Adrenal gland (tissue), 9 donors: ENCODE measurements at regions not wholly inside any gene's neighbourhood (a gene's known extent, or its start where the extent isn't known, plus 50 kb on each side); places are given as distances from the start of the nearest gene placed in this dataset.
"Not testable (repeated sequence)": the region's sequence is repeated elsewhere in the genome, so short reads cannot be mapped to it uniquely, and the experiment has no call there.

ENCODE experiments used
- DNase-seq, 7 donors: peaks; one replicate each; pipeline ENCODE4 v3.0.0-alpha.2; 2019 to 2020
- H3K27ac ChIP-seq, 5 donors: fragments of 200-600 bp; sonication (generic) in 4 of 5; 1 replicate in 3 of 5; 2 replicates in 2 of 5; pipeline versions ENCODE4 v1.5.1 to v1.8.0; 2016 to 2020; ENCODE audit warnings: mild to moderate bottlenecking in 1 of 5
- H3K27me3 ChIP-seq: fragments of 200-600 bp; 2 replicates; pipeline ENCODE4 v1.8.0; 2021
- H3K36me3 ChIP-seq, 2 donors: fragments of 200-600 bp; replicated peaks in 1 of 2; 1 replicate in 1 of 2; 2 replicates in 1 of 2; pipeline versions ENCODE4 v1.5.1 to v1.8.0; 2018 to 2022
- H3K4me1 ChIP-seq, 2 donors: fragments of 200-600 bp; replicated peaks in 1 of 2; 1 replicate in 1 of 2; 2 replicates in 1 of 2; pipeline versions ENCODE4 v1.5.1 to v1.8.0; 2018 to 2021
- H3K4me3 ChIP-seq, 4 donors: fragments of 200-600 bp; sonication (generic) in 3 of 4; one replicate each; pipeline ENCODE4 v1.5.1; 2016 to 2018
- H3K9me3 ChIP-seq, 3 donors: fragments of 200-600 bp; sonication (generic) in 1 of 3; replicated peaks in 1 of 3; 1 replicate in 2 of 3; 2 replicates in 1 of 3; pipeline versions ENCODE4 v1.5.1 to v1.8.0; 2016 to 2021
- WGBS, 4 donors: extraction: QIAGEN DNeasy Blood & Tissue Kit in 2 of 4; methylation state at CpG; one replicate each; pipeline versions ENCODE4 v1.1.5 to v1.1.7; 2013 to 2017; 5-methylcytosine and 5-hydroxymethylcytosine counted together
- intact Hi-C, 2 donors: fragments of 100-400 bp; cut with DNase I; formaldehyde crosslinking; loops; one replicate each; pipeline versions ENCODE4 v1.14.1 to v1.15.0; 2022 to 2023
- donor health status: healthy with polysubstance abuse.
- donor health status: Bipolar disorder and iron deficiency.
- donor health status: DM: yes; HTN: yes; CAD: no.
- donor health status: DM: no; HTN: no; CAD: no.
- donor health status: DM: no; HTN: no; CAD: no.

DNA sequence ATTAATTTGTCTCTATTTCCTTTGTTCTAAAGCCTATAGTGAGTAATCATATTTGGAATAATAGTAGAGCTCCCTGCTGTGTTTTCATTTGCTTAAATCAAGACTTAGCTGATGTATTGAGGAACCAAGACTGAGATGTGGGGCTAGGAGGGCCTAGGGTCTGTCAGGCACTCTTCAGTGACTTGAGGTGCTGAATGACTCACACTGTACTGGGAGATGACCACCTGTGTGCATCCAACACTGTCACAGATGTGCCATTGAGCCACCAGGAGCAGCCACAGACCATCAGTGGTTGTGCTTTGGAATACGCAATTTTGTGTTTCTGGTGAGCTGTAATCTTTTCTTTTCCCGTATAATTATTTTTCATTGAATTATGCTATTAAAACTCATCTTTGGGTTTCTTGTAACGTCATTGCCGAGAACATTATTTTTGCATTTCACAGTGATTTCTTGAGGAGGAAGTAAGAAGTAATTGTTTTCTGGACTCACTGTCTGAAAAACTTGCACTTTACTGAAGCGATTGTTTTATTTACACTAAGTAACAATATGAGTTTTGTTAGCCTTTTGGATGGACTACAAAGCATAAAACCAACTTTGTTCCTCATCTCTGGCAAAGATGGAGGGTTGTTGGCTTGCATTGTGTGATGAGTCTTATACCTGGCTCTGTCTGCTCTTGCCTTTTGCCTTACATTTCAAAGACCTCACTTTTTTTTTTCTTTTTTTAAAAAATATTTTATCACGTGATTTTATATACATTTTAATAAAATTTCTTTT is 872.2 kb upstream of the TPTE start:
- H3K27me3 ChIP-seq, intact Hi-C loops, DNase-seq, H3K27ac ChIP-seq, H3K36me3 ChIP-seq, H3K4me3 ChIP-seq, H3K4me1 ChIP-seq, H3K9me3 ChIP-seq: not testable (repeated sequence)
- 54 to 68% (median 62%) methylated on average over 6 of the region's 6 CpGs for WGBS, 4 donors

DNA sequence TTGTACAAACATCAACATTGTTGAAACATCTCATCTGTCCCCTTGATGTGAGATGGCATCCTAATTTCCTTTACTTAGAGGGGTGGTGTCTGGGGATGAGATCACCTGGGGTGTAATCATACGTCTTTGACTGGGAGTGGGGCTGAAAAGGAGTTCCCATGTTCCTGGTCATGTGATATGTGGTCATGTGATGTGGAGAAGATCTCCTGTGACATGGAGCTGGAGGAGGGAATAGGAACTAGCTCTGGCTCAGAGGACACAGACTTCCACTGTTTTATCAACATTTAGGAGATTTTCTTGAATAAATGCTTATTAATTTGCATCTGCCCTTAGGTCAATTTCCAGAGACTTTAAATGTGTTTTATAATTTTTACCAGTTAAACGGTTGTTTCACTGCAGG is 868.6 kb upstream of the TPTE start:
- H3K27me3 ChIP-seq, intact Hi-C loops, H3K4me1 ChIP-seq, DNase-seq, H3K27ac ChIP-seq, H3K36me3 ChIP-seq, H3K9me3 ChIP-seq, H3K4me3 ChIP-seq: not testable (repeated sequence)
- WGBS, 4 donors = 31 to 50% (median 43%) methylated on average over 2 of the region's 2 CpGs

DNA sequence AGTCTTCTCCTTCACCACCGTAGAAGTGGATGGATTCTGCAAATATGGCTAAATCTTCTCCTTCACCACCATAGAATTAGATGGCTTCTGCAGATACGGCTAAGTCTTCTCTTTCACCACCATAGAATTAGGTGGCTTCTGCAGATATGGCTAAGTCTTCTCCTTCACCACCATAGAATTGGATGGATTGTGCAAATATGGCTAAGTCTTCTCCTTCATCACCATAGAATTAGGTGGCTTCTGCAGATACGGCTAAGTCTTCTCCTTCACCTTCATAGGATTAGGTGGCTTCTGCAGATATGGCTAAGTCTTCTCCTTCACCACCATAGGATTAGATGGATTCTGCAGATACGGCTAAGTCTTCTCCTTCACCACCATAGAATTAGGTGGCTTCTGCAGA is 866.2 kb upstream of the TPTE start:
- H3K36me3 ChIP-seq, H3K27me3 ChIP-seq, intact Hi-C loops, DNase-seq, H3K4me1 ChIP-seq, H3K9me3 ChIP-seq, H3K27ac ChIP-seq, H3K4me3 ChIP-seq: not testable (repeated sequence)
- 78 to 83% (median 81%) methylated on average over 4 of the region's 4 CpGs for WGBS, 4 donors

DNA sequence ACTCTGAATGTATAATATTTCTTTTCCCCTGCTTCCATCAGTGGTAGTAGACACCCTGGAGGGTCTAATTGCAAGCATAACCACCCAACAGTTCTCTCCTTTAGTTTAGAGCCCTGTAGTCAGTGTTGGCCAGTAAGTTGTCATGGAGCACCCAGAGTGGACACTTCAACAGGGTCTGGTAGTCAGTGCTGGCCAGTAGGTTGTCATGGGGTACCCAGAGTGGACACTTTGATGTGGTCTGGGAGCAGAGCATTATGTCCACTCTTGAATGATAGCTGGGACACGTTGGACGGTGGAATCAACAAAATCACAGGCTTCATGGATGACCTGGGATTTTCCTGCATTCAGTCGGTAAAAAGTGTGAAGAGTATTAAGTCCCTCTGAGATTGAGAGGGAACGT is 864.9 kb upstream of the TPTE start:
- H3K36me3 ChIP-seq, H3K27me3 ChIP-seq, intact Hi-C loops, DNase-seq, H3K27ac ChIP-seq, H3K4me3 ChIP-seq, H3K4me1 ChIP-seq, H3K9me3 ChIP-seq: not testable (repeated sequence)
- WGBS, 4 donors = 64 to 70% (median 65%) methylated on average over 4 of the region's 4 CpGs

DNA sequence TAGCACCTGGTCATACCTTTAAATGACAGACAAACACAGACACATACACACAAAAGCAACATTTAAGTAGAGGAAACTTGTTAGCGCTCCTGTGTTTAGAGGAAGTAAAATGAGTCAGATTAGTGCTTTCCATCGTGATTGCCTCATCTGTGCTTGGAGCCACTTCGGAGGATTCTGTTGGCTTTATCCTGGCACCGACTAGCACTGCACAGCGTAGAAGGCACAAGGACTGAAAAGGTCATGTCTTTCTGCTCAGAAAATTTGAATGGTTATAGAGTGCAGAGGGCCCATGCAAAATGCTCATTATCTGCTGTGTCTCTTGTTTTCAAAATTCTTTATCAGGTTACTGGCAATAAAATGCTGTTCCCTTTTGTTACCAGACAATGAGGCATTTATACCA is 863.6 kb upstream of the TPTE start:
- 46 to 60% (median 55%) methylated on average over 5 of the region's 5 CpGs for WGBS, 4 donors

DNA sequence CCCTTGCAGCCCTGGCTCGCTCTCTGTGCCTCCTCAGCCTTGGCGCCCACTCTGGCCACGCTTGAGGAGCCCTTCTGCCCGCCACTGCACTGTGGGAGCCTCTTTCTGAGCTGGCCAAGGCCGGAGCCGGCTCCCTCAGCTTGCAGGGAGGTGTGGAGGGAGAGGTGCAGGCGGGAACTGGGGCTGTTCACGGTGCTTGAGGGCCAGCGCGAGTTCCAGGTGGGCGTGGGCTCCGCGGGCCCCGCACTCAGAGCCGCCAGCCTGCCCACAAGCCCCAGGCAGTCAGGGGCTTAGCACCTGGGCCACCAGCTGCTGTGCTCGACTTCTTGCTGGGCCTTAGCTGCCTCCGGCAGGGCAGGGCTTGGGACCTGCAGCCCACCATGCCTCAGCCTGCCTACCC is 861.5 kb upstream of the TPTE start:
- H3K4me3 ChIP-seq, H3K9me3 ChIP-seq, intact Hi-C loops, H3K4me1 ChIP-seq, DNase-seq, H3K27me3 ChIP-seq, H3K27ac ChIP-seq, H3K36me3 ChIP-seq: not testable (repeated sequence)
- 46 to 78% (median 73%) methylated on average over 5 to 11 of the region's 17 CpGs; no CpG with 5 or more reads in 1 of the 4 donors for WGBS, 4 donors

More for the DNA sequence above, 863.6 kb upstream of the TPTE start:
- H3K27ac ChIP-seq, H3K4me1 ChIP-seq, H3K27me3 ChIP-seq, intact Hi-C loops, H3K9me3 ChIP-seq, H3K4me3 ChIP-seq, H3K36me3 ChIP-seq: not testable (repeated sequence)
- peak in 6 of 7 donors; percentile 35 to 84 (median 69) for DNase-seq

DNA sequence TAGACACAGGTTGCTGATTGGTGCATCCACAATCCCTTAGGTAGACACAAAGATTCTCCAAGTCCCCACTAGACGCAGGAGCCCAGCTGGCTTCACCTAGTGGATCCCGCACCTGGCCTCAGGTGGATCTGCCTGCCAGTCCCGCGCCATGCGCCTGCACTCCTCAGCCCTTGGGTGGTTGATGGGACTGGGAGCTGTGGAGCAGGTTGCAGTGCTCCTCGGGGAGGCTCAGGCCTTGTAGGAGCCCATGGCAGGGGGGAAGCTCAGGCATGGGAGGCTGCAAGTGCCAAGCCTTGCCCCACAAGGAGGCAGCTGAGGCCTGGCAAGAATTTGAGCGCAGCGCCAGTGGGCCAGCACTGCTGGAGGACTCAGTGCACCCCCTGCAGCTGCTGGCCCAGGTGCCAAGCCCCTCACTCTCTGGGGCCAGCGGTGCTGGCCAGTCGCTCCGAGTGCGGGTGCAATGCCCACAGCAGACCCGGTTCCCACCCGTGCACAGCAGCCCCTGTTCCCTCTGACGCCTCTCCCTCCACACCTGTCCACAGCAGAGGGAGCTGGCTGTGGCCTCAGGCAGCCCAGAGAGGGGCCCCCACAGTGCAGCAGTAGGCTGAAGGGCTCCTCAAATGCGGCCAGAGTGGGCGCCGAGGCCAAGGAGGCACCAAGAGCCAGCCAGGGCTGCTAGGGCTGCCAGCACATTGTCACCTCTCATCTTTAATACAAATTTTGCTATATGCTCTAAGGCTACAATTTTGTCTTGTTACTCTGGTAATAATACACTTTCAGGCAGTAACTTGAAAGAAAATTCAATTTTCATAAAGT is 857.3 kb upstream of the TPTE start:
- H3K27ac ChIP-seq, H3K4me1 ChIP-seq, H3K27me3 ChIP-seq, intact Hi-C loops, H3K36me3 ChIP-seq, H3K4me3 ChIP-seq, DNase-seq, H3K9me3 ChIP-seq: not testable (repeated sequence)
- WGBS, 4 donors = 80 to 85% methylated on average over 10 to 13 of the region's 18 CpGs; no CpG with 5 or more reads in 2 of the 4 donors

DNA sequence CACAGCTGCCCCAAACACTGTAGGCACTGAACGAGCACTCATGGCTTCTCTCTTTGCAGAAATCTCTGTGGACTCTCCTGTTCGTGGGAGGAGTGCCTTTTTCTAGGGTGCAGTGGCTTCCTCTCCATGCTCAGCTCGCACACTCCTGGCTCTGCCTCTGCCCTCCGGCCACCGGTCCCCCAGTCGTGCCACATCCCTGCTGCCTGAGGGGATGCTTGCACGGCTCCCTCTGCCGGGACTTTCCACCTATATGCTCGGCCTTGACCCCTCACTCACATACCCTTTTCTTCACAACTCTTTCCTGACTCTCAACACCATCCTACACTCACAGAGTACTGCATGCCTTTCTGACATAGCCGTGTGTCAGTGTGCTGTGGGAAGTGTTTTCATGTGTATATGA is 845.6 kb upstream of the TPTE start:
- H3K27ac ChIP-seq, H3K4me1 ChIP-seq, H3K4me3 ChIP-seq, H3K27me3 ChIP-seq, H3K9me3 ChIP-seq, intact Hi-C loops, H3K36me3 ChIP-seq, DNase-seq: not testable (repeated sequence)
- 80 to 83% (median 81%) methylated on average over 6 to 8 of the region's 10 CpGs for WGBS, 4 donors

DNA sequence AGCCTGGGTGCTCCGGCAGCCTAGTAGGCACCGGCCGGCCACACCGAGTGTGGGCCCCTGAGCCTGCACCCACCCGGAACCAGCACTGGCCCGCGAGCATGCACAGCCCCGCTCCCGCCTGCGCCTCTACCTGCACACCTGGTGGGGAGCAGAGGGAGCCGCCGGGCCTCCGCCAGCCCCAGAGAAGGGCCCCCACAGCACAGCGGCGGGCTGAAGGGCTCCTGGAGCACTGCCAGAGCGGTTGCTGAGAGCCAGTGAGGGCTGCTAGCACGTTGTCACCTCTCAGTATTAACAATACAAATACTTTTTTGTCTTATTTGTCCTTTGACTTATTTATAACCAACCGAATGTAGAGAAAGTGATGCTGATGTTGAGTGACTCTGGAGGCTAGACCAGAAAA is 842.4 kb upstream of the TPTE start:
- H3K27me3 ChIP-seq, H3K27ac ChIP-seq, H3K4me1 ChIP-seq, intact Hi-C loops, DNase-seq, H3K36me3 ChIP-seq, H3K9me3 ChIP-seq, H3K4me3 ChIP-seq: not testable (repeated sequence)
- WGBS, 4 donors = 41 to 65% methylated on average over 3 to 7 of the region's 18 CpGs; no CpG with 5 or more reads in 2 of the 4 donors

DNA sequence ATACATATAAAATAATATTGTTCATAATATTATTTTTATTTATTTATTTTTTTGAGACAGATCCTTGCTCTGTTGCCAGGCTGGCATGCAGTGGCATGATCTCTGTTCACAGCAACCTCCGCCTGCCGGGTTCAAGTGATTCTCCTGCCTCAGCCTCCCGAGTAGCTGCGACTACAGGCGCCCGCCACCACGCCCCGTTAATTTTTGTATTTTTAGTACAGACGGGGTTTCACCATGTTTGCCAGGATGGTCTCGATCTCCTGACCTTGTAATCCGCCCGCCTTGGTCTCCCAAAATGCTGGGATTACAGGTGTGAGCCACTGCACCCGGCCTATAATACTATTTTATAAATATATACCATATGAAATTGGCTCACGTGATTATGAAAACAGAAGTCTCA is 832.4 kb upstream of the TPTE start:
- H3K27ac ChIP-seq, H3K36me3 ChIP-seq, H3K9me3 ChIP-seq, intact Hi-C loops, H3K4me3 ChIP-seq, H3K27me3 ChIP-seq, H3K4me1 ChIP-seq, DNase-seq: not testable (repeated sequence)
- WGBS, 4 donors = 67 to 77% methylated on average over 8 to 12 of the region's 14 CpGs; no CpG with 5 or more reads in 2 of the 4 donors

DNA sequence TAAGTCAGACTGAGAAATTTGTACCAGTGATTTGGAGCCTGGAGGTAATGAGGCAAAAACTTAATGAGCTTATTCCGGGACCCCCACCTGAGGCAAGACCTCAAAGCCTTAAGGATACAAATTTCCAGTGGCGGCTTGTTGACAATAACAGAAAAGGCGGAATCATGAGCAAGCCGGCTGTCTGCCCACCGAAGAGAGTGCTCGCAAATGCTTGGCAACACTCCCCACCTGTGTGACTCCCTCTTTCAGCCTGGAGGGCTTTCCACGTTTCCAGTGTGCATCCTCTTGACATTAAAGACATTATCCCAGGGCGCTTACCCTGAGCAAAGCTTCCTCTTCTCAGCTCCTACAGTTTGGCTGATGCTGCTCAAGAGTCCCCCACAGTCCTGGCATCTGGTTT is 830.4 kb upstream of the TPTE start:
- H3K36me3 ChIP-seq, DNase-seq, H3K9me3 ChIP-seq, H3K27ac ChIP-seq, H3K4me3 ChIP-seq, H3K27me3 ChIP-seq, intact Hi-C loops, H3K4me1 ChIP-seq: not testable (repeated sequence)
- 49 to 70% (median 66%) methylated on average over 5 to 6 of the region's 8 CpGs for WGBS, 4 donors
